ENCODE measurements at regions not wholly inside any gene's neighbourhood (a gene's known extent, or its start where the extent isn't known, plus 50 kb on each side); places are given as distances from the start of the nearest gene placed in this dataset.

DNA sequence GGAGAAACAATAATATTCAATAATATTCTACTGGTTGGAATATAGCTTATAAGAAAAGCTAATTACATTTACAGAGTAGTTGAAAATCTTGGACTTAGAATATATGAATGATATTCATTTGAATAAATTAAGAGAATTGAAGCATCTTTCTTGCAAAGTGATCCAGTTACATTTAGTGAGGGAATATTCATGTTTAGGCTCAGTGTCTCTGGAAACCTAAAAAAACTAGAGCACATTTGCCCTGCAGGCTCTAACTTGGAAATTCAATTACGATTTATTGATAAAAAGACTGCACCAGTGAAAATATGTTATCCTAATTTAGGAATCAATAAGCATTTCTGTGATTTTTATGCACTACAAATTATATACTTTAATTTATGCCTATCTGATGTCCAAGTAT lies 58.3 kb upstream of the RAP1GDS1 start:
- TF ChIP-seq, protein P1, sequence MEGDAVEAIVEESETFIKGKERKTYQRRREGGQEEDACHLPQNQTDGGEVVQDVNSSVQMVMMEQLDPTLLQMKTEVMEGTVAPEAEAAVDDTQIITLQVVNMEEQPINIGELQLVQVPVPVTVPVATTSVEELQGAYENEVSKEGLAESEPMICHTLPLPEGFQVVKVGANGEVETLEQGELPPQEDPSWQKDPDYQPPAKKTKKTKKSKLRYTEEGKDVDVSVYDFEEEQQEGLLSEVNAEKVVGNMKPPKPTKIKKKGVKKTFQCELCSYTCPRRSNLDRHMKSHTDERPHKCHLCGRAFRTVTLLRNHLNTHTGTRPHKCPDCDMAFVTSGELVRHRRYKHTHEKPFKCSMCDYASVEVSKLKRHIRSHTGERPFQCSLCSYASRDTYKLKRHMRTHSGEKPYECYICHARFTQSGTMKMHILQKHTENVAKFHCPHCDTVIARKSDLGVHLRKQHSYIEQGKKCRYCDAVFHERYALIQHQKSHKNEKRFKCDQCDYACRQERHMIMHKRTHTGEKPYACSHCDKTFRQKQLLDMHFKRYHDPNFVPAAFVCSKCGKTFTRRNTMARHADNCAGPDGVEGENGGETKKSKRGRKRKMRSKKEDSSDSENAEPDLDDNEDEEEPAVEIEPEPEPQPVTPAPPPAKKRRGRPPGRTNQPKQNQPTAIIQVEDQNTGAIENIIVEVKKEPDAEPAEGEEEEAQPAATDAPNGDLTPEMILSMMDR (IDR thresholded peaks at IDR 0.05): no peak
- no peak for TF ChIP-seq POLR2A (IDR thresholded peaks at IDR 0.05)
- H3K9me3 ChIP-seq: no peaks in the 10 kb centered on the region
- H3K27ac ChIP-seq: no peak overlapping the region
- no peak overlapping the region for H3K4me3 ChIP-seq
- no peaks in the 10 kb centered on the region for H3K27me3 ChIP-seq
- no peaks in the 10 kb centered on the region for H3K36me3 ChIP-seq
- DNase-seq: no peak
- no peaks in the 10 kb centered on the region for H3K4me1 ChIP-seq
- 56% methylated on average over 1 of the region's 1 CpG for WGBS (ENCODE audit: insufficient coverage, low coverage, low lambda C conversion rate, missing lambda C conversion rate)
- intact Hi-C loops (cut with DNase I): no loop called here
- ATAC-seq: no peak

DNA sequence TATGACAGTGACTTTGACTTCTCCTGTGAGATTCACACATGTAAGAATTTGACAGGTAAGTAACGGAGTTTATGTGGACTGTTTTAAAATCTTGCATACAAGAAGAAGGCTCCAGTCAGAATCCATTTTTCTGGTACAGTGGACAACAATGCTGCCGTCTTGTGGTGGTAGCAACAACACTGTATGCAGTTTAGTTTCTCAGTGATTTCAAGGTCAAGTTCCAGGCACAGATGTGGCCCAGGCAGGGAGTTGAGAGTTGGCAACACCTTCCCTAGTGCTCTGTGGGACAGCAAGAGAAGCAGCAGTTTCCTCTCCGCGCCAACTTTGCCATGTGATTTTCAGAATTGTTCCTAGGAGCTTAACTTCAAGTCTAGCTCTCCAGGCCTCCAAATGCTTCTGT lies 56.0 kb upstream of the STPG2 start:
- TF ChIP-seq POLR2A (IDR thresholded peaks at IDR 0.05): no peak
- TF ChIP-seq, protein P1 (IDR thresholded peaks at IDR 0.05): no peak
- Histone ChIP-seq H3K4me1 (no peaks in the 10 kb centered on the region), H3K9me3 (no peaks in the 10 kb centered on the region), H3K27ac (no peak overlapping the region), H3K27me3 (no peaks in the 10 kb centered on the region), H3K4me3 (no peak overlapping the region), H3K36me3 (no peaks in the 10 kb centered on the region)
- WGBS (ENCODE audit: insufficient coverage, low coverage, low lambda C conversion rate, missing lambda C conversion rate): 100% methylated on average over 1 of the region's 4 CpGs
- no peak for DNase-seq
- intact Hi-C loops (cut with DNase I): no loop called here
- no peak for ATAC-seq

DNA sequence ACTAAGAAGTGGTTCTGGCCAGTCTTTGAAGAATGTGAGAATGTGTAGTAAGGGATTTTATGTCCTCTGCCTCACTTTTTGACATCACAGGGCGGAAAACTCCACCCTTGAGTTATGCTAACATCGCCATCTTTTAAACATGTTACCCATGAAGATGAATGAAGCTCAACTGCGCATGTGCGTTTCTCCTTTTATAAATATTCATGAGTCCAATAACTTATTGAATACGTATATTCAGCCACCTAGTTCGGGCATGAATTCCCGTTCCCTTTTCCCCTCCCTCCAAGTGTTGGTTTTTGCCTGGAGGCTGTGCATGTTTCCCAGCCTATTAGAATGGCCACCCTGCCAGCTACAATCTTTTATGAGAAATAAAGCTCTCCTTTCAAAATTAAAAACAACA lies 51.7 kb upstream of the STPG2 start:
- no peaks in the 10 kb centered on the region for H3K4me1 ChIP-seq
- 80% methylated on average over 7 of the region's 7 CpGs for WGBS (ENCODE audit: insufficient coverage, low coverage, low lambda C conversion rate, missing lambda C conversion rate)

DNA sequence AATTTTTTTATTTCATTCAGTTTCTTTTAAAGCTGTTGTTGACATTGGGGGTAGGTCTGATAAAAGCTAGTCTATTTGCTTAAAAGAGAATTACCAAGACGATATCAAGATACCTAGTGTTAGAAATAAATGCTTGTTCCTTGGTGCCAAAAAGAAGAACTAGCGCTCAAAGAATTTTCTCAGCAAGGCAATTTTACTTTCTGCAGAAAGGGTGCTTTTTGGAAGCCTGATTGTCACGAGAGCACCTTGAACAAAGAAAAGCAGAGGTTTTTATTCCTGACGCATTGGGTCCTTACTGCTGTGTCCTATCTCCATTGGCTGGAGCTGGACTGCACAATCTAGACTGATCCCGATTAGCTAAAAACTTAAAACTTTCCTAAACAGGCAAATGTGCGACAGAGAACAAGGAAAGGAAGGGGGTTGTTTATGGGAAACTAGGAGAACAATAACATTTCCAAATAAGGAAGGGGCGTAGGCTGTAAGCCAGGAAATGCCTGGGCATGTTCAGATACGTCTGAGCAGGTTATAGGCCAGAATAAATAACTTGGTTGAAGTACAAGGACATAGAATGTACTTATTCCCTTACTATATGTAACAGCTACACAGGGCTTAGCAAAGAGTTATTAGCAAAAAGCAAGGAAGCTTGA lies 50.3 kb upstream of the STPG2 start:
- 71% methylated on average over 8 of the region's 8 CpGs for WGBS (ENCODE audit: insufficient coverage, low coverage, low lambda C conversion rate, missing lambda C conversion rate)
- no peaks in the 10 kb centered on the region for H3K27me3 ChIP-seq
- no peak for DNase-seq
- TF ChIP-seq, protein P1 (IDR thresholded peaks at IDR 0.05): no peak
- no peak for TF ChIP-seq POLR2A (IDR thresholded peaks at IDR 0.05)
- ATAC-seq: no peak
- no peaks in the 10 kb centered on the region for H3K4me1 ChIP-seq
- H3K36me3 ChIP-seq: no peaks in the 10 kb centered on the region
- peaks cover 0 to 5% (median 2%) of the 10 kb centered on the region in 4 donors for H3K9me3 ChIP-seq
- H3K4me3 ChIP-seq: no peak overlapping the region
- intact Hi-C loops (cut with DNase I): no loop called here
- H3K27ac ChIP-seq: no peak overlapping the region

More for the DNA sequence above, 51.7 kb upstream of the STPG2 start:
- no peaks in the 10 kb centered on the region for H3K27me3 ChIP-seq
- no peak overlapping the region for H3K4me3 ChIP-seq
- no peak for TF ChIP-seq POLR2A (IDR thresholded peaks at IDR 0.05)
- TF ChIP-seq, protein P1 (IDR thresholded peaks at IDR 0.05): no peak
- no peaks in the 10 kb centered on the region for H3K36me3 ChIP-seq
- intact Hi-C loops (cut with DNase I): no loop called here
- H3K9me3 ChIP-seq: peaks cover 0 to 5% (median 2%) of the 10 kb centered on the region in 4 donors
- DNase-seq (no peak), ATAC-seq (no peak)
- H3K27ac ChIP-seq: no peak overlapping the region
